RCC 7860 (cell line): ENCODE measurements at regions not wholly inside any gene's neighbourhood (a gene's known extent, or its start where the extent isn't known, plus 50 kb on each side); places are given as distances from the start of the nearest gene placed in this dataset.

Experiments
- DNase-seq: peaks from one replicate; pipeline ENCODE4 v3.0.0-alpha.2; 2015; ENCODE audit warnings: low spot score
- FAIRE-seq: peaks from 2 replicates; lab custom pipeline; 2012; peaks lifted over from hg19 to GRCh38; lab: Jason Lieb, UNC

GRCh38 chr10:125462845-125463244 is 220.1 kb downstream of the TEX36 start:
- FAIRE-seq (no peak), DNase-seq (no peak)

GRCh38 chr10:125460326-125460725 is 222.6 kb downstream of the TEX36 start:
- no peak for DNase-seq
- FAIRE-seq = no peak

GRCh38 chr10:125457406-125457805 is 225.6 kb downstream of the TEX36 start:
- DNase-seq (no peak), FAIRE-seq (no peak)

- FAIRE-seq = no peak
- DNase-seq = no peak
Observed at GRCh38 chr10:125455855-125456254, 227.1 kb downstream of the TEX36 start.

GRCh38 chr10:125455431-125455830 is 227.5 kb downstream of the TEX36 start:
- no peak for FAIRE-seq
- no peak for DNase-seq

- no peak for FAIRE-seq
- DNase-seq = no peak
Observed at GRCh38 chr10:125451319-125451718, 231.6 kb downstream of the TEX36 start.

GRCh38 chr10:125450218-125450617 is 232.7 kb downstream of the TEX36 start:
- no peak for DNase-seq
- no peak for FAIRE-seq

- DNase-seq (no peak), FAIRE-seq (no peak)
Observed at GRCh38 chr10:125449571-125449970, 233.4 kb downstream of the TEX36 start.

GRCh38 chr10:125448596-125448995 is 234.4 kb downstream of the TEX36 start:
- FAIRE-seq (no peak), DNase-seq (no peak)

- no peak for DNase-seq
- no peak for FAIRE-seq
Observed at GRCh38 chr10:125444790-125445189, 238.2 kb downstream of the TEX36 start.

- no peak for DNase-seq
- FAIRE-seq = no peak
Observed at GRCh38 chr10:125442856-125443540, 240.0 kb downstream of the TEX36 start.

- DNase-seq (no peak), FAIRE-seq (no peak)
Observed at GRCh38 chr10:125441151-125441550, 241.8 kb downstream of the TEX36 start.

GRCh38 chr10:125431149-125431548 is 251.8 kb downstream of the TEX36 start:
- no peak for FAIRE-seq
- DNase-seq = no peak

- DNase-seq (no peak), FAIRE-seq (no peak)
Observed at GRCh38 chr10:125428054-125428453, 254.9 kb downstream of the TEX36 start.

- DNase-seq = no peak
- FAIRE-seq = no peak
Observed at GRCh38 chr10:125424191-125424847, 258.6 kb downstream of the TEX36 start.

- FAIRE-seq = no peak
- no peak for DNase-seq
Observed at GRCh38 chr10:125423569-125423968, 259.4 kb downstream of the TEX36 start.

- FAIRE-seq (no peak), DNase-seq (no peak)
Observed at GRCh38 chr10:125419831-125420230, 259.5 kb upstream of the CTBP2 start.

GRCh38 chr10:125419146-125419545 is 258.8 kb upstream of the CTBP2 start:
- FAIRE-seq (no peak), DNase-seq (no peak)

GRCh38 chr10:125417605-125418004 is 257.2 kb upstream of the CTBP2 start:
- no peak for DNase-seq

GRCh38 chr10:125415964-125416363 is 255.6 kb upstream of the CTBP2 start:
- DNase-seq (no peak), FAIRE-seq (no peak)

More at GRCh38 chr10:125417605-125418004, 257.2 kb upstream of the CTBP2 start:
- no peak for FAIRE-seq

GRCh38 chr10:125415006-125415633 is 254.8 kb upstream of the CTBP2 start:
- DNase-seq (no peak), FAIRE-seq (no peak)

- DNase-seq (peak; percentile 74), FAIRE-seq (peak; percentile 91)
Observed at GRCh38 chr10:125411724-125412123, 251.4 kb upstream of the CTBP2 start.
